VCaP (cell line): ENCODE measurements at regions not wholly inside any gene's neighbourhood (a gene's known extent, or its start where the extent isn't known, plus 50 kb on each side); places are given as distances from the start of the nearest gene placed in this dataset.

Experiments used
- H3K27ac ChIP-seq: fragments of 450-650 bp; 2 replicates; pipeline ENCODE4 v1.5.1; 2017
- TF ChIP-seq, protein P1 (sequence below): fragments of 450-650 bp; conservative IDR thresholded peaks from 2 replicates; pipeline ENCODE4 v1.5.1; 2017; ENCODE audit warnings: mild to moderate bottlenecking, moderate library complexity

DNA sequence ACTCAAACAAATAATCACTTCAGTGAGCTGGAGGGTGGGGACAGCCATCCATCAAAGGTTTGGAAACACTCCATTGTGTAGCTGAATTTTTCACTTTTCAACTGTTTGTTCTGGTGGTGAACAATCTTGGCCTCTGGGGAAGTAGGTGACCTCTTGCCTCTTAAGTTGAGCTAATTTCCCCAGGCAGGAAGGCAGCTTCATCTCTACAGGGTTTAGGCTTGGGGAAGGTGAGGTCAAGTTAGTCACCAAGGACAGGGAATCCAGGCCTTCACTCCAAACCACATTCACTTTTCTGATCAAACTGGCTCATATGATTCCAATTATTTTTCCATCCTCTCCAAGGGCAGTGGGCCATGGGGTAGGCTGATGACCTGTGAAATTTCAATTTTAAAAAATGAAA lies 138.3 kb upstream of the HABP2 start:
- TF ChIP-seq, protein P1, sequence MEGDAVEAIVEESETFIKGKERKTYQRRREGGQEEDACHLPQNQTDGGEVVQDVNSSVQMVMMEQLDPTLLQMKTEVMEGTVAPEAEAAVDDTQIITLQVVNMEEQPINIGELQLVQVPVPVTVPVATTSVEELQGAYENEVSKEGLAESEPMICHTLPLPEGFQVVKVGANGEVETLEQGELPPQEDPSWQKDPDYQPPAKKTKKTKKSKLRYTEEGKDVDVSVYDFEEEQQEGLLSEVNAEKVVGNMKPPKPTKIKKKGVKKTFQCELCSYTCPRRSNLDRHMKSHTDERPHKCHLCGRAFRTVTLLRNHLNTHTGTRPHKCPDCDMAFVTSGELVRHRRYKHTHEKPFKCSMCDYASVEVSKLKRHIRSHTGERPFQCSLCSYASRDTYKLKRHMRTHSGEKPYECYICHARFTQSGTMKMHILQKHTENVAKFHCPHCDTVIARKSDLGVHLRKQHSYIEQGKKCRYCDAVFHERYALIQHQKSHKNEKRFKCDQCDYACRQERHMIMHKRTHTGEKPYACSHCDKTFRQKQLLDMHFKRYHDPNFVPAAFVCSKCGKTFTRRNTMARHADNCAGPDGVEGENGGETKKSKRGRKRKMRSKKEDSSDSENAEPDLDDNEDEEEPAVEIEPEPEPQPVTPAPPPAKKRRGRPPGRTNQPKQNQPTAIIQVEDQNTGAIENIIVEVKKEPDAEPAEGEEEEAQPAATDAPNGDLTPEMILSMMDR: no peak
- no peak overlapping the region for H3K27ac ChIP-seq

DNA sequence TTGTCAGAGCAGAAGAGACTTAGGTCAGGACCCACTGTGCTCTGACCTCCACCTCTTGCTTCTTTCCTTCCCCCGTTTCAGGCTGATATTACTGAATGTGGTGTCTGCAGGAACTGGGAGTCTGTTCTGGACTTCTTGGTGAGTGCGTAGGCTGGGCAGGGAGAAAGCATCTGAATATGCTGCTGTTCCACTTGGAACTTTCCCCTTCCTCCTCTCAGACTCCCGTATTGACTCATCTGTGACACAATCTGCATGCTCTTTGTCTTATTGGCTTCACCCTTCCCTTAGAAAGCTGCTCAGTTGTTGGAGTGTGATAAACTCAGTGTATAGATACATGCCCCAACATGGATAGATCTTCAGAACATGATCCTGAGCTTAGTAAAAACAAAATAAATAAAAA lies 137.6 kb upstream of the HABP2 start:
- TF ChIP-seq, protein P1: no peak
- no peak overlapping the region for H3K27ac ChIP-seq

DNA sequence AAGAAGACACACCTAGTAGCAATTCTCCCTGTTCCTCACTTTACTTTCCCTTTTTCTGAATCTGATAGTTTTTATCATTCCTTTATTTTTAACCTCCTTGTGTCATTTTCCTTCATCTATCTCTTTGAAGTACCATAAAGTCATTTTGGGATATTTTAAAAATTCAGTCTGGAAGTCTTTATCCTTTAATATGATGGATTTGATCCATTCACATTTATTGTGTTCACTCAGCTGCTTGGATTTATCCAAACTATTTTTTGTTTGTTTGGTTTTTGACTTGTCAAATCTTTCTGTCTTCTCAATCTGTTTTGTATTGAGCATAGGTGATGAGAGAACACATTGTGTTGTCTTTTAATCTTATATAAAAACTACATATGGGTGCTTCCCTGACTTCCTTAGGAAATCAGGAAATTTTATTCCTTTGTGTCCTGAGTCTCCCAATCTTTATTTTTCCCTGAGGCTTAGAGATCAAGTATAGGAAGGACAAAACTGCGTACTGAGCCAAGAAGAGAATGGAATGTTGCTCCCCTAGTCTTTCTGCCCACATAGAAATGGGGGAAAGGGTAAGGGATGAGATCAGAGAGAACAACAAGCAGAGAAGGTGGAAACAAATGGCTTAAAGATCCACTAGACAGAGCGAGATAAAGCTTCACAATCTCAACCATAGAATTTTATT lies 132.7 kb upstream of the HABP2 start:
- TF ChIP-seq, protein P1: no peak
- no peak overlapping the region for H3K27ac ChIP-seq

DNA sequence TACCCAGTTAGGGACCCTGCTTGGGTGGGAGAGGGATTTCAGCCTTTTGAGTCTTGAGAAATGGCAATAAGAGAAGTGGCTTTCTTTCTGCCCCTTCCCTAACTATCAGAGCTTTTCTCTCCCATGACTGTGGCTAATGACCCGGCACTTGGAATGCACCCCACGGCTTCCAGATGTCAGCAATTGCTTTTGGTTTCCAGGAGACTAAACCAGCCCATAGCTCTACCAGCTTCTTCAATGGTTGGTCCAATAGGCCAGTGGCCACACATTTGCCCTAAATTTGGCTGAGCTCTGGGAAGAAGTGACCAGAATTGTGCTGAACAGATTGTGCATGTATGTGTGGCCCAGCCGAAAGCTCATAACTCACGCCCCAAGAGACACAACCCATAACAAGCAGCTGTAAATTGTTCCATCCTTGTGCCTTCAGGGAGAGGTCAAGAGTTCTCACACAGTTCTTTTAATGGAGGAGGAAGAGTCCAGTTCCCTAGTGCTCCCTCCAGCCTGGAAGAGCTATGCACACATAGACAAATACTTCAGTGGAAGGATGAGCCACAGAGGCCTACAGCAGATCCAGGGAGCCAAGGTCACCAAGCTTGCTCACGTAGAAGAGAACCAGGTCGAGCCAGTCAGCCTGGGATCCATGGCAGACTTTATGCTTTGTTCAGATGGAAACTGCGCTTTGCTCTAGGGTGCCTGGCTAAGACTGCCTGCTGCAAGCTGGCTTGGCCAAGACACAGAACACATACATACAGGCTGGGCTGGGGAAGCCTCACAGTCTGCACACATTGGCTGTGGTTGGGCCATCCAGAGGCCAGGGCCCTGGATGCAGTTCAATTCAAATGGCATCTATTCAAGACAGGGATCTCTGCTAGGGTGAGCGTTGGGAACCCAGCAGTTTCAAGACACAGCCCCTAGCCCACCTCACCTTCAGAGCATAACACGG lies 131.8 kb upstream of the HABP2 start:
- TF ChIP-seq, protein P1: no peak
- H3K27ac ChIP-seq: no peak overlapping the region

DNA sequence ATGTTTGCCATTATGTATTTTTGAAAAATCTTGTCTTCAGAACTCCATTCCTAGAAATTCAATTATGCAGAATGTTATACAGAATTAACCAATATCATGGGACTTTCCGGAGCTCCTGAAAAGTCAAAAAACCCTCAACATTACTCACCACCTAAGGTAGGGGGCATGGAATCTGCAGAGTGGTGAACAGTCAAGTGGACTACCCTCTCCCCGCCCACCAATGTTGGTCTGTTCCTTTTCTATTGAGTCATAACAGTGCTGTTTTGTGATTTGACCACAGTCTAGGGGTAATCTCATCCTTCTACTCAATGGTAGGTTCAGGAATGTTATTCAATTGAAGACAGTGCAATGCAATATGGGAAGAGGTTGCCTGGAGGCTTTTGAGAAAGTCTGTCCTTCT lies 130.5 kb upstream of the HABP2 start:
- TF ChIP-seq, protein P1: no peak
- no peak overlapping the region for H3K27ac ChIP-seq

DNA sequence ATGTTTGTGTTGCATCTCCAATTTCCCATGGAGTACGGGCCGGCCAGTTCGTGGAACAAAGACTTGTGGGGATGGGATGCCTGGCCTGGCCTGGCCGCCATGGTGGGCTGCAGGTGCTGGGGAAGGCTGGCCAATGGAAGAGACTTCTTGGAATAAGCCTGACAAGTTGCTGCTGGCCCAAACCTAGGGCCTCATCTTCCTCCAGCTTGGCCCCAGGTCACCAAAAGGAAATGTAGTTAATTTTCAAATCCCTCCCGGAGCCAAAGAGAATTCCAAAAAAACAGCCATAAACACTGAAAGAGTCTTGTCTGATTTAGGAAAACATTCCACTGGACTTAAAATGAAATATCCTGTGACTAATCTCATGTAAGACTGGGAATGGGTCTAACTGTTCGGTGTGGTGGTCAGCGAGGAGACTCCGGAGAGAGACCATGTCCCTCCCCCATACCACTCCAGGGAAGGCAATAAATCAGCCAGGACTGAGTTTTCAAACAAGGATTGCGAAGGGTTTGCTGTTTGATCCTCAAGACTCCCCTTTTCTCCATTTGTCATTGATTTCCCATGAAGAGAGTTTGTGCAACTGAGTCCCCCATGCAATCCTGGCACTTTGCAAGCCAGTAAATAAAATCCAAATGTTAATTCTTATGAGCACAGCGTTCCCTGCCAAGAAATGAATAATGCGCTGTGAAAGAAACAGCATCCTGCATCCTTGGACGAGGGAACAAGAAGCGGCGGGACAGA lies 128.7 kb upstream of the HABP2 start:
- TF ChIP-seq, protein P1: no peak
- no peak overlapping the region for H3K27ac ChIP-seq

DNA sequence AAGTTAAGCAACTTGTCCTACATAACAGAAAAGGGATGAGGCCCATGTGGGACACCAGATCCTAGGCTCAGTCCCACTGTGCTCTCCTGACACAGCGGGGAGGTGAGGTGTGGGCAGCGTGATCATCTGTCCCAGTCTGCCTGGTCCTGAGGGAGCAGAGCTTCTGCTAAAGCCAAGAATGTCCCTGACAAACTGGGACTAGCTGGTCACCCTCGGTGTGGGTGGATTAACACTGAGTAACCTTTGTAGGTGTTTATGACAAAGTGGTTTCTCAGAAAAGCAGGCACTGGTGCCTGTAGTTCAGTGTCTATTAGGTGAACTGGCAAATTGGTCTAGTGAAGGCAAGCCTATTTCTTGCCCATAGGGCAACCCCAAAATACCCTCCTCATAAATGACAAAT lies 127.8 kb upstream of the HABP2 start:
- H3K27ac ChIP-seq: peak overlapping the region; percentile 29
- TF ChIP-seq, protein P1: no peak
